ENCODE measurements at regions not wholly inside any gene's neighbourhood (a gene's known extent, or its start where the extent isn't known, plus 50 kb on each side); places are given as distances from the start of the nearest gene placed in this dataset.
"Not testable (repeated sequence)": the region's sequence is repeated elsewhere in the genome, so short reads cannot be mapped to it uniquely, and the experiment has no call there.

- Mint-ChIP-seq H3K36me3 (ENCODE audit: low read depth) (no peaks in the 10 kb centered on the region), H3K4me1 (no peaks in the 10 kb centered on the region), H3K27ac (no peak overlapping the region), H3K4me3 (no peak overlapping the region), H3K27me3 (peaks cover 7% of the 10 kb centered on the region), H3K9me3 (no peaks in the 10 kb centered on the region)
- DNase-seq = no peak
- ChIA-PET POLR2A (no interaction called here), CTCF (no interaction called here)
Measured at GRCh38 chr7:149642589-149642988, 130.8 kb downstream of the ZNF467 start.

GRCh38 chr7:149638566-149639320 is 134.6 kb downstream of the ZNF467 start:
- no peaks in the 10 kb centered on the region for H3K4me1 Mint-ChIP-seq
- H3K27ac Mint-ChIP-seq = no peak overlapping the region
- CTCF ChIA-PET = interaction anchor here (0.5 to 1.2 kb wide), 2 partner anchors 14 to 1878 kb away, joined by 3 read pairs; no protein-coding TSS in a partner anchor
- H3K27me3 Mint-ChIP-seq = peaks cover 10% of the 10 kb centered on the region
- H3K9me3 Mint-ChIP-seq = no peaks in the 10 kb centered on the region
- DNase-seq = no peak
- no peaks in the 10 kb centered on the region for H3K36me3 Mint-ChIP-seq (ENCODE audit: low read depth)
- POLR2A ChIA-PET = no interaction called here
- H3K4me3 Mint-ChIP-seq = no peak overlapping the region

DNA sequence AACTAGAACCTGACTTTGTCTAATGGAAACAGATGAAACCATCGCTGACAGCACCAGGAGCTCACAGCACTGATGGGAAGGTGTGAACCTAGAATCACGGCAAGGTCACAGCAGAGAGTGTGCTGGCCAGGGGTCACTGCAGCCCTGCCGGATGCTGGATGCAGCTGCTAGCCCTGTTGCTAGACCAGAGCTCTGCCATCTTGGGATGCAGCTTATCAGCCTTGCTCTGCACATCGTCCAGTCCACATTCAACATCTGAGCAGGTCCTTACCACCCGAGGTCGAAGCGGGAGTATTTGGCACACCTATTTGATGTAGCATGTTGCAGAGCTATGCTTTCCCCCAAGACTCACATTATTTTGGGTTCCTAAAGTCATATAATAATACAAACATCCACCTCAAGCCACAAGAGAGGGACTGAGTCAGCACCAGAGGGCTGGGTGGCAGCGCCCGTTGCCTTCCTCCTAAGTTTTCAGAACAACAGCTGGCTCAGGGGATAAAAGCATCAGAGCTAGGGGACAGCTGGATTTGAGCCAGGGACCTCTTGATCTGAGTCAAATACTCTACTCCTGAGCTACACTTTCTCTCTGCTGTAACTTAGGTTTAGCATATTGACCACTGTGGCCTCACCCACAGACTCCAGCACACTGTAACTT is 135.3 kb downstream of the ZNF467 start:
- H3K4me1 Mint-ChIP-seq = no peaks in the 10 kb centered on the region
- CTCF ChIA-PET = interaction anchor here (1.0 to 1.2 kb wide), 2 partner anchors 12 to 13 kb away, joined by 3 to 4 read pairs; no protein-coding TSS in a partner anchor
- H3K9me3 Mint-ChIP-seq = no peaks in the 10 kb centered on the region
- H3K4me3 Mint-ChIP-seq = no peak overlapping the region
- H3K27ac Mint-ChIP-seq = no peak overlapping the region
- peaks cover 10% of the 10 kb centered on the region for H3K27me3 Mint-ChIP-seq
- no peak for DNase-seq
- no peaks in the 10 kb centered on the region for H3K36me3 Mint-ChIP-seq (ENCODE audit: low read depth)
- POLR2A ChIA-PET = no interaction called here

DNA sequence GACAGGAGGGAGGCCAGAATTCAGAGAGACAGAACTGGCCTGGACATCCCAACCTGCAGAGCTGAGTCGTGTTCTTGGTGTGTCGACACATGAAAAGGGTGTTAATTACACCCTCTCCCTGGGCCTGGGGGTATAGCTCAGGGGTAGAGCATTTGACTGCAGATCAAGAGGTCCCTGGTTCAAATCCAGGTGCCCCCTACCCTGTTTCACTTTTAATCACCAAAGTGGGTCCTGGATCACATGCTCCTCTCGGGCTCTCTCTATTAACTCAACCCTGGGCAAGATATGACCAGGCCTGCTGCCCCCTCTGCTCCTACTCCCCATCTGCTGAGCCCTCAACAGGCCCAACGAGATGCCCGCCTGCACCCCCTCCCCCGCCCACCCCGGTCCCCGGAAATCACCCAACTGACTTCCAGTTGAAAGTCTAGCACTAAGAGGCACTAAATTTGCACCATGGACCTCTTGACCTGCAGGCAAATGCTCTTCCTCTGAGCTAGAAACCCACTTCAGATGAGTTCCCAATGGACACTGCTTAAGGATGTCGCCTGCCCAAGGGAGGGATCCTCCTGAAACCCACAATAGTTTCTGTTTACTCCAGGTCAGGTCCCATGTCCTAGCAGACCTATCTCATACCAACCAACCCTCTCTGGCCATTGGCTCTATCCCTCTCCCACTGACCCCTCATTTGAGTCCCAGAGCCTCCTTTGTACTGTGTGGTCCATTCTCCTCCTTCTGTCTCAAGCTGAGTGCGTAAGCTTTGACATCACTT is 137.6 kb downstream of the ZNF467 start:
- Mint-ChIP-seq H3K9me3 (no peaks in the 10 kb centered on the region), H3K36me3 (ENCODE audit: low read depth) (no peaks in the 10 kb centered on the region), H3K4me3 (no peak overlapping the region), H3K27me3 (peaks cover 7% of the 10 kb centered on the region), H3K4me1 (no peaks in the 10 kb centered on the region), H3K27ac (no peak overlapping the region)
- POLR2A ChIA-PET = no interaction called here
- DNase-seq = no peak
- CTCF ChIA-PET = interaction anchor here (1.6 kb wide), 1 partner anchor 9 kb away, joined by 5 read pairs; no protein-coding TSS in a partner anchor

GRCh38 chr7:149633976-149634945 is 136.7 kb upstream of the ZNF746 start:
- Mint-ChIP-seq H3K4me3 (no peak overlapping the region), H3K36me3 (ENCODE audit: low read depth) (no peaks in the 10 kb centered on the region), H3K4me1 (no peaks in the 10 kb centered on the region), H3K27me3 (peaks cover 7% of the 10 kb centered on the region), H3K27ac (no peak overlapping the region), H3K9me3 (no peaks in the 10 kb centered on the region)
- no peak for DNase-seq
- ChIA-PET POLR2A (no interaction called here), CTCF (no interaction called here)

- DNase-seq; H3K36me3 Mint-ChIP-seq (ENCODE audit: low read depth); H3K27ac Mint-ChIP-seq; H3K9me3 Mint-ChIP-seq; POLR2A ChIA-PET; H3K4me1 Mint-ChIP-seq; H3K4me3 Mint-ChIP-seq: not testable (repeated sequence)
- CTCF ChIA-PET = interaction anchor here (1.1 kb wide), 1 partner anchor 34 kb away, joined by 4 read pairs; no protein-coding TSS in a partner anchor
- peaks cover 13% of the 10 kb centered on the region for H3K27me3 Mint-ChIP-seq
Measured at GRCh38 chr7:149628361-149629149, 130.9 kb upstream of the ZNF746 start.

- Mint-ChIP-seq H3K36me3 (ENCODE audit: low read depth) (peaks cover 4% of the 10 kb centered on the region), H3K4me1 (peaks cover 14% of the 10 kb centered on the region), H3K27me3 (peaks cover 13% of the 10 kb centered on the region), H3K4me3 (no peak overlapping the region), H3K27ac (no peak overlapping the region), H3K9me3 (no peaks in the 10 kb centered on the region)
- ChIA-PET CTCF (no interaction called here), POLR2A (interaction anchor here (0.8 kb wide), 1 partner anchor 476 kb away, joined by 3 read pairs; no protein-coding TSS in a partner anchor)
- DNase-seq = no peak
Measured at GRCh38 chr7:149627911-149628310, 130.3 kb upstream of the ZNF746 start.

- peaks cover 13% of the 10 kb centered on the region for H3K27me3 Mint-ChIP-seq
- H3K27ac Mint-ChIP-seq = no peak overlapping the region
- peaks cover 6% of the 10 kb centered on the region for H3K36me3 Mint-ChIP-seq (ENCODE audit: low read depth)
- ChIA-PET POLR2A (interaction anchor here (0.8 kb wide), 1 partner anchor 475 kb away, joined by 3 read pairs; no protein-coding TSS in a partner anchor), CTCF (interaction anchor here (2.0 to 2.7 kb wide), 2 partner anchors 9 to 166 kb away, joined by 5 to 9 read pairs; partner anchors contain the start of gene ZNF777)
- no peak for DNase-seq
- H3K4me3 Mint-ChIP-seq = no peak overlapping the region
- no peaks in the 10 kb centered on the region for H3K9me3 Mint-ChIP-seq
- peaks cover 23% of the 10 kb centered on the region for H3K4me1 Mint-ChIP-seq
Measured at GRCh38 chr7:149626972-149627371, 129.4 kb upstream of the ZNF746 start.

DNA sequence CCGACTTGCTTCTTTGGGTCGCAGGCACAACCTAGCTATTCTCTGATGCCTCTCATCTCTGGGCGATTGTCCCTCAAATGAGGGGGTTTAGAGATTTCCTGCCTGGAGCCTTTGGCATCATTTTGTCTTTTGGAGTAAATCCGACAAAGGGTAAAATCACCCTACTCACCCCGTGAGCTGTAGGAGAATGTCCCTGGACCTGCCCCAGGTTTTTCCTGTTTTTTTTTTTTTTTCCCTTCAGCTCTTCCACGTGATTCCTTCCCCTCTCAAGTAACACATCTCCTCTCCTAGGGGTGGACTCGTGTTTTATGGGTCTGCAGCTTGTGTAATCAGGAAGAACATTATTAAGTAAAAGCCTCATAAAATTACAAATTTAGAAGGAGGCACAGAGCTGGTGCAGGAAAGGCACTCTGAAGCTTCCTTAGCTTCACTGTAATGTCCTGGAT is 128.4 kb upstream of the ZNF746 start:
- no peak overlapping the region for H3K27ac Mint-ChIP-seq
- ChIA-PET CTCF (interaction anchor here (0.6 to 2.7 kb wide), 14 partner anchors 10 to 431 kb away, joined by 3 to 14 read pairs (median 4); partner anchors contain the start of genes ZNF282, ZNF777 and ZNF783), POLR2A (no interaction called here)
- peaks cover 15% of the 10 kb centered on the region for H3K36me3 Mint-ChIP-seq (ENCODE audit: low read depth)
- no peak overlapping the region for H3K4me3 Mint-ChIP-seq
- peaks cover 32% of the 10 kb centered on the region for H3K4me1 Mint-ChIP-seq
- H3K27me3 Mint-ChIP-seq = peaks cover 13% of the 10 kb centered on the region
- H3K9me3 Mint-ChIP-seq = no peaks in the 10 kb centered on the region
- DNase-seq = no peak

DNA sequence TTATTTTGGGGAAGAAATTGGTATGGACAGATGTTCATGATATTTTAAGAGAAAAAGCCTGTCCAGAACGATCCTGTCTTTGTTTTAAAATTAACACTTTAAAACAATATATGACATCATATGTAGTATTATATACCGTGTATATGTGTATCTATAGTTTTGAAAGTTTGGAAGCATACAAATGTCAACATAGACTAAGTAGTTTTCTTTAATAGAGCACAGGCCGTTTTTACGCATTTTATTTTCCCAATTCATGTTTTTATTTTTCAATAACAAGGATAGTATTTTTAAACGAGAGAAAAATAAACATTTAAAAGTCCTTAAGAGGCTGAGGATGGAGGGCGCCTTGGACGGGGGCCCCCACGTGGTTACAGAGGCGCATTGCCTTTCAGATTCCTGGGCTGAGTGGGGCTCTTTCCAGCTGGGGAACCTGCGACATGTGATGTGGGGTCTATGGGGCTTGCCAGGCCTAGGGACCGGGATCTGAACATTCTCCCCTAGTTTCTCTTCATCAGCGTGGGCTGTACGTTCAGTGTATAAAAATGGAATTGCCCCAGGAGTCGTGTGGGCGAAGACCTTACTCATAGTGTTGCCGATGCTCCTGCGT is 127.8 kb upstream of the ZNF746 start:
- Mint-ChIP-seq H3K27ac (peak overlapping the region; percentile 31), H3K4me3 (peak overlapping the region; percentile 90), H3K4me1 (peaks cover 37% of the 10 kb centered on the region), H3K9me3 (no peaks in the 10 kb centered on the region), H3K36me3 (ENCODE audit: low read depth) (peaks cover 20% of the 10 kb centered on the region), H3K27me3 (peaks cover 13% of the 10 kb centered on the region)
- ChIA-PET POLR2A (interaction anchor here (0.6 to 1.0 kb wide), 2 partner anchors 110 to 364 kb away, joined by 3 read pairs; partner anchors contain the start of gene ZNF783), CTCF (interaction anchor here (0.7 to 2.7 kb wide), 24 partner anchors 9 to 430 kb away, joined by 3 to 14 read pairs (median 4); partner anchors contain the start of genes ZNF282, ZNF777 and ZNF783)
- peak; percentile 60 for DNase-seq
